OCI-LY1 (cell line): ENCODE measurements at regions not wholly inside any gene's neighbourhood (a gene's known extent, or its start where the extent isn't known, plus 50 kb on each side); places are given as distances from the start of the nearest gene placed in this dataset.

ENCODE experiments used
- CTCF ChIP-seq: fragments of 200-600 bp; sonication (generic), shearing (Covaris generic); IDR thresholded peaks from 2 replicates; pipeline ENCODE4 v1.5.1; 2017; ENCODE audit warnings: mild to moderate bottlenecking, antibody characterized with exemption, low read length, moderate library complexity, mixed read lengths
- EZH2 ChIP-seq: fragments of 200-600 bp; sonication (generic), shearing (Covaris generic); IDR thresholded peaks from 2 replicates; pipeline ENCODE4 v1.8.0; 2017; ENCODE audit warnings: borderline replicate concordance, mixed run types, mild to moderate bottlenecking, antibody characterized with exemption, low read length, moderate library complexity, mixed read lengths

- TF ChIP-seq CTCF (no peak), EZH2 (no peak)
These were observed 184.7 kb upstream of the PLEKHG7 start for GRCh38 chr12:92518071-92518470.
